ENCODE measurements at regions not wholly inside any gene's neighbourhood (a gene's known extent, or its start where the extent isn't known, plus 50 kb on each side); places are given as distances from the start of the nearest gene placed in this dataset.
A peak's percentile ranks its signal among the peaks of the same experiment; 100 is the strongest.
"Not testable (repeated sequence)": the region's sequence is repeated elsewhere in the genome, so short reads cannot be mapped to it uniquely, and the experiment has no call there.

DNA sequence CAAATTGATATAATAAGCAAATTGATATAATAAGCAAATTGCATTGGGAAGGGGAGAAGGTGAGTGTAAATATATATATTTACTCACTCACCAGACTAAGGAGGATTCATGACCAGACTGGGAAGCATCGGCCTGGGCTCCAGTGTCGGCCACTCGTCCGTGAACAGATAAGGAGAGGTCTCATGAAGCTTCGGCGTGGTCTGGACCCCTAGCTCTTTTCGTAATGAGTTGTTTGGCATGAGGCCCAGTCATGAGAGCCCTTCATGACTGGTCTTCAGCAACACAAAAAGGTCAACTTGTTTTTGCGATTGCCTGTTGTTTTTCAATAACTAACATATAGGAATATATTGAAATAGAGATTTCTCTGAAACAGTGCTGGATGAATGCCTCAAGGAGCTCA, 222.9 kb upstream of the KCNK2 start:
- no peak for DNase-seq

- no peak for DNase-seq
These were observed 220.9 kb upstream of the KCNK2 start for GRCh38 chr1:214861615-214862014.

DNA sequence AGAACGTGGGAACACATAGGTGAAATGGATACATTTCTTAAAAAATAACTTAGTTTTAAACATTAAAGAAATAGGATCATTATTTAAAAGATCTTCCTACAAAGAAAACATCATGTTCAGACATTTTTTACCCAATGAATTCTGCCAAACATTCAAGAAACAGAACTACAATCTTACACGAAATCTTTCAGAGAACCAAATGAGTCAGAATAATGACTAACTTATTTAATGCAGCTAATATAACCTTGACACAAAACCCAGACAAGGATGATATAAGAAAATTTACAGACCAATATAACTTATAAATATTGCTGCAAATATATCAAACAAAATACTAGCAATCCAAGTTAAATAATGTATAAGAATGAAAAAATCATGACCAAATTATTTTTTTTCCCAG, 220.1 kb upstream of the KCNK2 start:
- DNase-seq: no peak

- no peak for DNase-seq
These were observed 217.4 kb upstream of the KCNK2 start for GRCh38 chr1:214864896-214865688.

- not testable (repeated sequence) for DNase-seq
These were observed 212.1 kb upstream of the KCNK2 start for GRCh38 chr1:214870426-214870825.

GRCh38 chr1:214880956-214881355, 201.6 kb upstream of the KCNK2 start:
- DNase-seq: no peak

GRCh38 chr1:214882616-214883015, 199.9 kb upstream of the KCNK2 start:
- DNase-seq: no peak

DNA sequence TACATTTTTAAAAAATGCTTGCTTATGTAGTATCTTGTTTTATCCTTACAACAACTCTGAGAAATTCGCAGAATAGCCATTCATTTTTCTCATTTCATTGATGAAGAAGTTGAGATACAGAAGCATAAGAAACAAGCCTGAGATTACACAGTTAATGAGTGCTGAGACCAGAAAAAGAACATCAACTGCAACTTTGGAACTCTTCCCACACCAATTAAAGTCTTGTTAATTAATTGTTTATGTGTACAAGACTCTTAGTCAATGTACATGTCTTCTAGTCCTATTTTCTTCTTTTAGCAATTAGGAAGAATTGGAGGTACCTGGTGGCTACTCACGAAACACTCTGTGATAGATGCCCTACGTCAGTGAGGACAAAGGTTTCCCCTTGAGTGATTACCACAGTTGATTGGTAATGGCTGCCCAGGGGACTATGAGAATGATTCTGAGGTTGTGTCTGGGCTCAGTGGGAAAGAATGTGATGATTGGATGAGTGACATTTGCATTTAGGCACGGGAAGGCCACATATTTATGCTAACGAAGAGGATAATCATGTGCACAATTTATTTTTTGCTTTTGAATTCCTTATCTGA, 187.4 kb upstream of the KCNK2 start:
- no peak for DNase-seq

DNA sequence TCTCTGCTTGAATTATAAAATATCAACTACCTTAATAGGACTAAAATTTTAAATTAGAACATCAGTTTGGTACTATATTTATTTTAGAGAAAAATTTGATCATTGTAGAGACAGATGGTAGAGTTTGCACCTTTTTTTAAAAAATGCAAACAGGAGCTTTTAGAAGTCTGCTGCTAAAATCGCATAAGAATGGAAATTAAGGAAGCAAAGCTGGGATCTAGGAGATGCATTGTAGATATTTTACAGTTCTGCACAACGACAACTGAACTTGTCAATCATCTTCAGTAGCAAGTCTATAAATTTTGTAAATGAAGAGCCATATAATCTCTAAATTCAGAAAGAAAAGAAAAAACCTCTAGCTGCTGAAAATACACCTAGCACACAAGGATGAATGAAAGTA, 185.6 kb upstream of the KCNK2 start:
- DNase-seq: no peak

- no peak for DNase-seq
These were observed 185.0 kb upstream of the KCNK2 start for GRCh38 chr1:214897581-214897980.

GRCh38 chr1:214898161-214898560, 184.4 kb upstream of the KCNK2 start:
- no peak for DNase-seq

DNA sequence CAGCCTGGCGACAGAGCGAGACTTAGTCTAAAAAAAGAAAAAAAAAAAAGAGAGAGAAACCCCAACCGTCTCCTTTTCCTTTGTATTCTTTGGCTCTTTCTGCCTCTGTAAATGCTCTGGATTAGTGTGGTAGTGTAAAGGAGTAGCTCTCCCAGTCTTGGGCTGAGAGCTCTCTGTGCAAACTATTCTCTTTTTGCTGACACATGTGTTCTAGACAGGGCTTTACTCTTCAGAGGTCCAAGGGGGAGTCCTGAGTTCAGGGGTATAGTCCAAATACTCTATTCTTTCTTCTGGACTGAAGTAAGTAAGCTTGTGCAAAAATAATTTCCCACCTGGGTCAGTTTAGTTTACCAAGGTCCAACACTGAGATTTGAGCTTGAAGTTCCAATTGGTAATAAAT, 183.8 kb upstream of the KCNK2 start:
- no peak for DNase-seq

DNA sequence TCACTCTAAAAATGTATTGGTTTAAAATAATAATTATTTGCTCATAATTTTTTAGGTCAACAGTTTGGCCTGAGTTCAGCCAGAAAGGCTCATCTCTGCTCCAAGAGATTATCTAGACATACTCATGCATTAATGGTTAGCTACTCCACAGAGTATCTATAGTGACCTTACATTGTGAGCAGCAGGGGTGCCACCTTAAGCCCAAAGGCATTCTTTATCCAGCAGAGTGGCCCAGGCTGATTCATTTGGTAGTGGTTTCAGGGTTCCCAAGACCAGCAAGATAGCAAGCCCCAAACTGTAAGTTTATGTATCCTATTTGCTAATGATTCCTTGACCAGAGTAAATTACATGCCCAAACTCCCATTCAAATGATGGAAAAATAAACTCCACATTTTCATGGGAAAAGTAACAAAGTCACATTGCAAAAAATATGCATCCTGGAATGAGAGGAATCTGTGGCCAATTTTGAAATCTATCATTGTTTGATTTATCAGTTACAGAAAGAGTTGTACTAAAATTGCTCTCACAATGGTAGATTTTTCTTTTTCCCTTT, 182.6 kb upstream of the KCNK2 start:
- DNase-seq: no peak

DNA sequence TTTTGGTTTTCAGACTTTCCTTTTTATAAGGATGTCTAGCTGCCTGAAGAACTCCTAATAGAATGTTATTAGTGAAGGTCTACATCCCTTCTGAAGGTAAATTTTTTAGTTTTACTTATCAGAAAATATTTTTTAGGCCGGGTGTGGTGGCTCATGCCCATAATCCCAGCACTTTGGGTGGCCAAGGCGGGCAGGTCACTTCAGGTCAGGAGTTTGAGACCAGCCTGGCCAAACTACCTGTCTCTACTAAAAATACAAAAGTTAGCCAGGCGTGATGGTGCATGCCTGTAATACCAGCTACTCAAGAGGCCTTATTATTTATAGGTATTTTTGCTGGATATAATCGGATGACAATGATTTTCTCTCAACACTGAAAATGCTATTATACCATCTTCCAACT, 181.9 kb upstream of the KCNK2 start:
- no peak for DNase-seq

GRCh38 chr1:214901718-214902117, 180.8 kb upstream of the KCNK2 start:
- no peak for DNase-seq

DNA sequence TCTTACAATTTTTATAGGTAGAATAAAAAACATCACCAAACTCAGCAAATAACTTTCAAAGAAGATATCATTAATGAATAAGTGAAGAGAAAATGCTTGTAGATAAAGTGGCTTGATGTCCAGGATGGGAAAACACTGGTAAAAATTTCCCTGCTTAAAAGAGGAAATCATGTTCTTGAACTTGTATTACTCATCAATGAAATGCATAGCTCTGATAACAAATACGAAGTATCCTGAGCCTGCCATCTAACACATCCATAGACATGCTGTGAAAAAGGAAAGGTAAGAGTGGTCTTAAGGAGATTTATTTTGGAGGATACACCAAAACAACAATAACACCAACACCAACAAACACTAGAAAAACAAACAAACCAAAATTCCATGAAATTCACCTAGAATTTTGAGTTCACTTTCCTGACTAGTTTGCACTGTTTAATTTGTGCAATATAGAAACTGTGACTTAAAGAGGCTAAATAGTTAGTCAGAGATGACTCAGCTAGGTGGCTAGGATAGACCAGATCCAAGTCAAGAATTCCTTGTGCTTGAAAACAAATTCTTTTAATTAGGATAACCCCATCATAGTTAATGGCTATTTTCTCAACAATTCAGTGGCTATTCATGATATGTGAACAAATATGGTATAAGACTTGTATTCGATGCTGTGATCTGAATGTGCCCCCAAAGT, 179.8 kb upstream of the KCNK2 start:
- no peak for DNase-seq

- DNase-seq: peak in 11 of 56 donors; percentile 1 to 10 (median 3)
These were observed 170.4 kb upstream of the KCNK2 start for GRCh38 chr1:214912127-214912526.

- no peak for DNase-seq
These were observed 168.6 kb upstream of the KCNK2 start for GRCh38 chr1:214913966-214914365.

DNA sequence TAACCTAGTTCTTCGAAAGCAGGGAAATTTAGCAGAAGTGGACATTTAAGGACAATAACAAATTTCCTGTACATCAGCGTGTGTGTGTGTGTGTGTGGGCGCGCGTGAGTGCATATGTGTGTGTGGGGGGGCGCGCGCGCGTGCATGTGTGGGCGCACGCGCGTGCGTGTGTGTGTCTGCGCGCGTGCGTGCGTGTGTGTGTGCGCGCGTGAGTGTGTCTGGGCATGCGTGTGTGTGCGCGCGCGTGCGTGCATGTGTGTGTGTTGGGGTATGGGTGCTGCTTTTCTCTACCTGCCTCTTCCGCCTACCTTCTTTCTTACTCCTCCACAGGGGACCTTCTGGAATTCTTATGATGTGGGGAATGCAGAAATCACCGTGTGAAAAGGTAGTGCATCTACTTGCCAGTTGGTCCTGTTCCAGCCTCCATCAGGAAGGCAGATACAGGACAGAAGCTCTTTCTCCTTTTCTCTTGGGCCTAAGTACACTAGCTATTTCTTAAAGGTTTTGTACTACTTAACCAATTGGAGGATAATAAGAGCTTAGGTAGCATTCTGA, 165.4 kb upstream of the KCNK2 start:
- DNase-seq: no peak

DNA sequence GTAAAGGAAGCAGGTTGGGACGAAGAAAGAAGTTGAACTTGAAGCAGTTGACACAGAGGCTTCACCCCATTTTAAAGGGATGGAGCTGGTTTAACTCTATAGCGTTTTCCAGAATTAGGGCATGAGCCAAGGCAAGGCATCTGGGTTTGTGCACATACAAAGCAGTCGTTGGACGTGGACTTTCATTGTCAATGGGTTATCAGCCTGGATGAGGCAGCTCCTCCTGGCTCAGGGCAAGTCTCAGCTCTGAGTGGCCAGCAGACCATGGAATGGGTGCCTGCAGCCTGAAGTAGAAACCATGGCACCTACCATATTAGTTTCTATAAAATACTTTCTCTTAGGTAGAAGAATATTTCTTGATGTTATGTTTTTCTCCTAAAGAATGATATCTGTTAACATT, 163.8 kb upstream of the KCNK2 start:
- DNase-seq: no peak

GRCh38 chr1:214920337-214920736, 162.2 kb upstream of the KCNK2 start:
- no peak for DNase-seq

DNA sequence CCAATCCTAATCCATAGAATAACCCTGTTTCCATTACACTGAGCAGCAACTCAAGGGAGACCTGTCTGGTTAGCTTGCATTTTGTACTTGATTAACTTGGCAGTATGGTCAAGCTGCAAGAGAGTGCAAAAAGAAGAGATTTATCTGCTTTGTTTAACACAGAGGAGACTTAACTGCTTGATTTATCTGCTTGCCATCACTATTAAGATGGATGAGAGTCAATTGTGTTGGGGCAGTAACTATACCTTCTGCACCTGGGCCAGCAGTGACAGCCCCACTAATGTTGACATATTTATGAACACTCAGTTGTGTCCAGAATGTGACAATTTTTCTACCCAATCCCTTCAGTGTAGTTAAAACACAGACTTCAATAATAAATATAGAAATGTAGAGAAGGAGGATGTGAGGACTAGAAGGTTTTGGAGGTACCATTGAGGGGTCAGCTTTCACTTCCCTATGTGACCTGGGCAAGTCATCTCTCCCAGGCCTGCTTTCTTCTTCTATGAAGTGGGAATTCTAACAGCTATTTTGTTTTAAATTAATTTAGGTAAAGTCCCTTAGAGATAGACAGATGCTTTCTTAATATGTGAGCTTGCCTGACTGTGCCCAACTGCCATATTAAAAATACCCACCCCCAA, 159.1 kb upstream of the KCNK2 start:
- no peak for DNase-seq
